RWPE2 (cell line): ENCODE measurements at regions not wholly inside any gene's neighbourhood (a gene's known extent, or its start where the extent isn't known, plus 50 kb on each side); places are given as distances from the start of the nearest gene placed in this dataset.

ENCODE experiments used
- ATAC-seq: fragments of 200-7000 bp; cut with Tn5 transposase; 3 replicates; pipeline ENCODE4 v1.9.1; 2021; ENCODE audit warnings: low read depth
- DNase-seq: peaks from one replicate; pipeline ENCODE4 v3.0.0-alpha.2; 2020; ENCODE audit warnings: low spot score
- H3K27ac ChIP-seq: fragments of 450-650 bp; 2 replicates; pipeline ENCODE4 v1.5.1; 2017; ENCODE audit warnings: mild to moderate bottlenecking; ENCODE audit not compliant: poor library complexity, severe bottlenecking
- H3K27me3 ChIP-seq: fragments of 250-450 bp; sonication (Bioruptor Pico); 2 replicates; pipeline ENCODE4 v1.5.1; 2021; ENCODE audit warnings: mild to moderate bottlenecking, moderate library complexity; ENCODE audit not compliant: insufficient read depth, poor library complexity, severe bottlenecking
- H3K36me3 ChIP-seq: fragments of 250-450 bp; sonication (Bioruptor Pico); 2 replicates; pipeline ENCODE4 v1.5.1; 2020; ENCODE audit warnings: low read depth, mild to moderate bottlenecking, moderate library complexity
- H3K4me1 ChIP-seq: fragments of 250-450 bp; sonication (Bioruptor Pico); 2 replicates; pipeline ENCODE4 v1.5.1; 2021; ENCODE audit warnings: mild to moderate bottlenecking, moderate library complexity; ENCODE audit not compliant: insufficient read depth, poor library complexity, severe bottlenecking
- H3K4me3 ChIP-seq: fragments of 250-450 bp; sonication (Bioruptor Pico); 2 replicates; pipeline ENCODE4 v1.5.1; 2021; ENCODE audit warnings: mild to moderate bottlenecking, moderate library complexity; ENCODE audit not compliant: severe bottlenecking
- H3K9me3 ChIP-seq: fragments of 250-450 bp; sonication (Bioruptor Pico); 2 replicates; pipeline ENCODE4 v1.5.1; 2021; ENCODE audit warnings: mild to moderate bottlenecking, moderate library complexity; ENCODE audit not compliant: severe bottlenecking
- CTCF ChIP-seq: fragments of 450-650 bp; IDR thresholded peaks from one replicate; pipeline ENCODE4 v1.5.1; 2017; ENCODE audit warnings: mild to moderate bottlenecking, moderate library complexity; ENCODE audit not compliant: poor library complexity, severe bottlenecking

- H3K4me3 ChIP-seq: no peak overlapping the region
- no peaks in the 10 kb centered on the region for H3K9me3 ChIP-seq
- H3K4me1 ChIP-seq: no peaks in the 10 kb centered on the region
- no peaks in the 10 kb centered on the region for H3K27me3 ChIP-seq
- no peak for TF ChIP-seq CTCF
- no peaks in the 10 kb centered on the region for H3K36me3 ChIP-seq
- H3K27ac ChIP-seq: no peak overlapping the region
- DNase-seq (no peak), ATAC-seq (no peak)
Measured at GRCh38 chr3:154482507-154482906, 52.5 kb upstream of the GPR149 start.

GRCh38 chr3:154480033-154480432 lies 50.0 kb upstream of the GPR149 start:
- Histone ChIP-seq H3K4me3 (no peak overlapping the region), H3K27me3 (no peaks in the 10 kb centered on the region), H3K4me1 (no peaks in the 10 kb centered on the region), H3K36me3 (no peaks in the 10 kb centered on the region), H3K9me3 (no peaks in the 10 kb centered on the region), H3K27ac (no peak overlapping the region)
- DNase-seq (no peak), ATAC-seq (no peak)
- no peak for TF ChIP-seq CTCF
